MCF 10A (cell line): ENCODE measurements at regions not wholly inside any gene's neighbourhood (a gene's known extent, or its start where the extent isn't known, plus 50 kb on each side); places are given as distances from the start of the nearest gene placed in this dataset.

ENCODE experiments used
- BruUV-seq: library from RNA; stranded (reverse); fragments of 400-500 nt; replicated peaks from 2 replicates; lab custom pipeline; 2021; lab: Mats Ljungman, UMichigan
- CTCF ChIA-PET: fragments of 300-600 bp; sonication (Branson Sonifier 250); formaldehyde crosslinking; extraction: SDS; loops from one replicate; lab custom pipeline; 2021; ENCODE audit warnings: antibody characterized with exemption, inconsistent platforms; lab: Yijun Ruan, JAX
- POLR2A ChIA-PET: fragments of 300-600, 350-650 bp; sonication (Branson Sonifier 250); formaldehyde crosslinking; extraction: SDS; loops from one replicate; lab custom pipeline; 2020; ENCODE audit warnings: antibody characterized with exemption, inconsistent platforms; lab: Yijun Ruan, JAX
- DNase-seq: peaks from one replicate; pipeline ENCODE4 v3.0.0-alpha.2; 2018; ENCODE audit not compliant: unreplicated experiment
- H3K27ac Mint-ChIP-seq: one replicate; pipeline ENCODE4 v1.8.0; 2022; ENCODE audit warnings: mild to moderate bottlenecking, low read depth, mixed read lengths; ENCODE audit not compliant: unreplicated experiment
- H3K27me3 Mint-ChIP-seq: one replicate; pipeline ENCODE4 v1.8.0; 2022; ENCODE audit warnings: mixed read lengths; ENCODE audit not compliant: insufficient read depth, unreplicated experiment
- H3K36me3 Mint-ChIP-seq: one replicate; pipeline ENCODE4 v1.8.0; 2022; ENCODE audit warnings: mild to moderate bottlenecking, moderate library complexity, mixed read lengths; ENCODE audit not compliant: insufficient read depth, unreplicated experiment
- H3K4me1 Mint-ChIP-seq: one replicate; pipeline ENCODE4 v1.8.0; 2022; ENCODE audit warnings: mixed read lengths; ENCODE audit not compliant: insufficient read depth, unreplicated experiment
- H3K4me3 Mint-ChIP-seq: one replicate; pipeline ENCODE4 v1.8.0; 2022; ENCODE audit warnings: mild to moderate bottlenecking, moderate library complexity, mixed read lengths; ENCODE audit not compliant: unreplicated experiment
- H3K9me3 Mint-ChIP-seq: one replicate; pipeline ENCODE4 v1.8.0; 2022; ENCODE audit warnings: mixed read lengths; ENCODE audit not compliant: unreplicated experiment
- intact Hi-C: fragments of 100-400 bp; cut with micrococcal nuclease; formaldehyde crosslinking; loops from 2 replicates; pipeline ENCODE4 v1.14.1; 2022
- TF ChIP-seq, protein P1 (sequence below): fragments of 200-600 bp; IDR thresholded peaks from one replicate; pipeline ENCODE4 v1.8.0; 2022; ENCODE audit warnings: antibody characterized with exemption, mild to moderate bottlenecking; ENCODE audit not compliant: unreplicated experiment

DNA sequence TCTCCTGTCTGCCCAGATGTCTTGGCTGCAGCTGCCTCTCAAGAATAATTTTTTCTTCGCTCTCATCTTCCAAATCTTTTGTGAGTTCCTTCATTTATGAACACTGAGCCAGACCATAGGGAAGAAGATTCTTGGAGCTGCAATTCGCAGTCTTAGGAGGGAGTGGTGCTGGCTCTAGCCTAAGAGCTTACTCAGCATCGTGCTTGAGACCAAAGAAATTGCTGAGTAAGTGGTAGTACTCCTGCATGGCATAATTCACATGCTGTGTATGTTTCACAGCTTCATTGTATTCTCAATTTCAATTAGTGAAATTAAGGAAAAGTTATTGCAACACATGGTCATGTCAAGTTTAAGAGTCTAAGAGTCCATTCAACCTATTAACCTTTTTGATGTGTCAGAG lies 771.7 kb downstream of the ADCYAP1 start:
- CTCF ChIA-PET = interaction anchor here (0.6 to 5.2 kb wide), 3 partner anchors 13 to 429 kb away, joined by 3 to 29 read pairs (median 3); no protein-coding TSS in a partner anchor
- H3K4me3 Mint-ChIP-seq = no peak overlapping the region
- POLR2A ChIA-PET = no interaction called here

GRCh38 chr18:1680108-1680507 lies 775.4 kb downstream of the ADCYAP1 start:
- ChIA-PET CTCF (no interaction called here), POLR2A (no interaction called here)
- no peak for DNase-seq
- TF ChIP-seq, protein P1, sequence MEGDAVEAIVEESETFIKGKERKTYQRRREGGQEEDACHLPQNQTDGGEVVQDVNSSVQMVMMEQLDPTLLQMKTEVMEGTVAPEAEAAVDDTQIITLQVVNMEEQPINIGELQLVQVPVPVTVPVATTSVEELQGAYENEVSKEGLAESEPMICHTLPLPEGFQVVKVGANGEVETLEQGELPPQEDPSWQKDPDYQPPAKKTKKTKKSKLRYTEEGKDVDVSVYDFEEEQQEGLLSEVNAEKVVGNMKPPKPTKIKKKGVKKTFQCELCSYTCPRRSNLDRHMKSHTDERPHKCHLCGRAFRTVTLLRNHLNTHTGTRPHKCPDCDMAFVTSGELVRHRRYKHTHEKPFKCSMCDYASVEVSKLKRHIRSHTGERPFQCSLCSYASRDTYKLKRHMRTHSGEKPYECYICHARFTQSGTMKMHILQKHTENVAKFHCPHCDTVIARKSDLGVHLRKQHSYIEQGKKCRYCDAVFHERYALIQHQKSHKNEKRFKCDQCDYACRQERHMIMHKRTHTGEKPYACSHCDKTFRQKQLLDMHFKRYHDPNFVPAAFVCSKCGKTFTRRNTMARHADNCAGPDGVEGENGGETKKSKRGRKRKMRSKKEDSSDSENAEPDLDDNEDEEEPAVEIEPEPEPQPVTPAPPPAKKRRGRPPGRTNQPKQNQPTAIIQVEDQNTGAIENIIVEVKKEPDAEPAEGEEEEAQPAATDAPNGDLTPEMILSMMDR = no peak
- no peak overlapping the region for H3K27ac Mint-ChIP-seq
- peaks cover 8% of the 10 kb centered on the region for H3K4me1 Mint-ChIP-seq
- no TSS peak for BruUV-seq
- H3K9me3 Mint-ChIP-seq = peaks cover 6% of the 10 kb centered on the region
- no peaks in the 10 kb centered on the region for H3K36me3 Mint-ChIP-seq
- intact Hi-C loops = no loop called here
- no peaks in the 10 kb centered on the region for H3K27me3 Mint-ChIP-seq
- H3K4me3 Mint-ChIP-seq = no peak overlapping the region

More for the DNA sequence above, 771.7 kb downstream of the ADCYAP1 start:
- H3K27me3 Mint-ChIP-seq = no peaks in the 10 kb centered on the region
- no peak overlapping the region for H3K27ac Mint-ChIP-seq
- intact Hi-C loops = no loop called here
- peaks cover 6% of the 10 kb centered on the region for H3K9me3 Mint-ChIP-seq
- no peaks in the 10 kb centered on the region for H3K36me3 Mint-ChIP-seq
- H3K4me1 Mint-ChIP-seq = no peaks in the 10 kb centered on the region
- DNase-seq = no peak
- no TSS peak for BruUV-seq
- TF ChIP-seq, protein P1 = no peak

- BruUV-seq = no TSS peak
- Mint-ChIP-seq H3K4me3 (no peak overlapping the region), H3K4me1 (no peaks in the 10 kb centered on the region), H3K36me3 (no peaks in the 10 kb centered on the region), H3K27me3 (no peaks in the 10 kb centered on the region), H3K27ac (no peak overlapping the region), H3K9me3 (peaks cover 11% of the 10 kb centered on the region)
- CTCF ChIA-PET = interaction anchor here (1.0 kb wide), 1 partner anchor 829 kb away, joined by 3 read pairs; no protein-coding TSS in a partner anchor
- intact Hi-C loops = no loop called here
- TF ChIP-seq, protein P1 = no peak
- DNase-seq = no peak
- POLR2A ChIA-PET = no interaction called here
Measured at GRCh38 chr18:1691863-1692262, 787.2 kb downstream of the ADCYAP1 start.

GRCh38 chr18:1708006-1708405 lies 803.3 kb downstream of the ADCYAP1 start:
- POLR2A ChIA-PET = interaction anchor here (0.6 kb wide), 1 partner anchor 1589 kb away, joined by 3 read pairs; no protein-coding TSS in a partner anchor
- no peaks in the 10 kb centered on the region for H3K9me3 Mint-ChIP-seq
- H3K27me3 Mint-ChIP-seq = no peaks in the 10 kb centered on the region
- intact Hi-C loops = no loop called here
- no peaks in the 10 kb centered on the region for H3K36me3 Mint-ChIP-seq
- no peak overlapping the region for H3K27ac Mint-ChIP-seq
- BruUV-seq = no TSS peak
- CTCF ChIA-PET = no interaction called here
- DNase-seq = peak; percentile 49
- H3K4me3 Mint-ChIP-seq = no peak overlapping the region
- TF ChIP-seq, protein P1 = no peak
- H3K4me1 Mint-ChIP-seq = peaks cover 12% of the 10 kb centered on the region
